ENCODE measurements at regions not wholly inside any gene's neighbourhood (a gene's known extent, or its start where the extent isn't known, plus 50 kb on each side); places are given as distances from the start of the nearest gene placed in this dataset.

DNA sequence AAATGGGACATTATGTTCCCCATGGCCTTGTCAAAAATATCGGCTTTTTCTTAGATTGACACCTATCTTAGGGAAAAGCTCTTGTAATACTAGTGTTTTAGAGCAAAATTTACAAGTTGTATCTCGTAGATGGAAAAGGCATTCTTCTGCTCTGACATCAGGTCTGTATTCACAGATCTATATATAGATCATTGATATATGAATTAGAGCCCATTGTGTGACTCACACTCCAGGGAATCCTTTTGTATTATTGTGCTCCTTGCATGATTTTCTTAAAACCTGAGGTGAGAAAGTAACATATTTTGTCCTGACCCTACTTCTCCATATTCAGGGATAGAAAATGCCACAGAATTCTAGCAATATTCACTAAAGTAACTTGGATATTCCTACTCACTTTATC is 1160.8 kb upstream of the B3GALT2 start:
- no peaks in the 10 kb centered on the region for H3K4me1 ChIP-seq
- no peaks in the 10 kb centered on the region for H3K9me3 ChIP-seq
- ATAC-seq = no peak
- in situ Hi-C loops (cut with MboI; ENCODE audit: low sequenced_read_pairs in 4 of 4) (no loop called here), intact Hi-C loops (cut with DNase I; ENCODE audit: low total_unique reads) (no loop called here)
- H3K36me3 ChIP-seq = no peaks in the 10 kb centered on the region
- TF ChIP-seq CTCF (IDR thresholded peaks at IDR 0.05 in 4 of 5, conservative IDR thresholded peaks at IDR 0.05 in 1 of 5) (no peak), POLR2A (IDR thresholded peaks at IDR 0.05) (no peak)
- H3K27me3 ChIP-seq = no peaks in the 10 kb centered on the region
- DNase-seq = no peak
- no peak overlapping the region for H3K4me3 ChIP-seq
- H3K27ac ChIP-seq = no peak overlapping the region

DNA sequence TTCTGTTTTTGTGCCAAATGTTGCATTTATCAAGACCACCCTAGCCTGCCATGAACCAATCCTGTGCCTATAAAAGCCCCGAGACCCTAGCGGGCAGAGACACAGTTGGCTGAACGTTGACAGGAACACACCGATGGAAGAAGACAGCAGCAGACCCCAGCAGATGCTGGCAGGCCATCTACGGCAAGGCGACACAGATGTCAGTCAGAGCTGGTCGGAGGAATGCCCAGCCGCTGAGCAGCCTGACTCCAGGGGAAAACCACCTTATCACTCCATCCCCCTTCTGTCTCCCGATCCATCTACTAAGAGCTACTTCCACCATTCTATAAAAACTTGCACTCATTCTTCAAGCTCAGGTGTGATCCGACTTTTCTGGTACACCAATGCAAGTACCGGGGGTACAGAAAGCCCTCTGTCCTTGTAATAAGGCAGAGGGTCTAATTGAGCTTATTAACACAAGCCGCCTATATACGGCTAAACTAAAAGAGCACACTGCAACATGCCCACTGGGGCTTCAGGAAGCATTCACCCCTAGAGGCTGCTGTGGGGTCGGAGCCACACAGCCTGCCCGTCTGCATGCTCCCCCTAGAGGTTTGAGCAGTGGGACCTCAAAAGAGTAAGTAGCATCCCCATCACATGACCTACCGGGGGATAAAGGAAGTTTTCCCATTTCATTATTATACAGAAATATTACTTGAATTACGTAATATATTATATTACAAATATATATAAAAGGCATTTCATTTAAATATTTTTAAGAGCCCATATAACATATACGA is 1156.3 kb upstream of the B3GALT2 start:
- Histone ChIP-seq H3K27ac (no peak overlapping the region), H3K4me3 (no peak overlapping the region), H3K9me3 (no peaks in the 10 kb centered on the region), H3K27me3 (no peaks in the 10 kb centered on the region), H3K4me1 (no peaks in the 10 kb centered on the region), H3K36me3 (no peaks in the 10 kb centered on the region)
- no peak for DNase-seq
- ATAC-seq = no peak
- TF ChIP-seq CTCF (IDR thresholded peaks at IDR 0.05 in 4 of 5, conservative IDR thresholded peaks at IDR 0.05 in 1 of 5) (no peak), POLR2A (IDR thresholded peaks at IDR 0.05) (no peak)
- in situ Hi-C loops (cut with MboI; ENCODE audit: low sequenced_read_pairs in 4 of 4) = no loop called here
- intact Hi-C loops (cut with DNase I; ENCODE audit: low total_unique reads) = no loop called here

DNA sequence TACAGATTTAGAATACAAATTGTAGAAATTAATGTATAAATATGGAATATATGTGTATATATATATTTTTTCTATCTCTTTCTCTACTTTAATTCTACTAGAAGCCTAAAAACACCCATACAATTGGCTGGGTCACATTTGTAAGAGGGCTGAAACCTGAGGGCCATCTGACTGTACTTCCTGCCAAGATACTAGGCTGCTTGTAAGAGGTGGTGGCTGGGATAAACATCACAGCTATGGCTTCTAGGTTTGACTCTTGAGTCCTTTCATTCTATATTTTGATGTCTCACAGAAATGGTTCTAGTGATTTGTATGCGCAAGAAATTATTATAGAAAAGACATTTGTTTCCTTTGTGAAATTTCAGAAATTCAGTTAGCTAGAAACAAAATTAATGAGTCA is 1155.2 kb upstream of the B3GALT2 start:
- ATAC-seq (no peak), DNase-seq (no peak)
- no peak for TF ChIP-seq CTCF (IDR thresholded peaks at IDR 0.05 in 4 of 5, conservative IDR thresholded peaks at IDR 0.05 in 1 of 5)
- no peak for TF ChIP-seq POLR2A (IDR thresholded peaks at IDR 0.05)
- Histone ChIP-seq H3K27ac (no peak overlapping the region), H3K4me3 (no peak overlapping the region), H3K9me3 (no peaks in the 10 kb centered on the region), H3K36me3 (no peaks in the 10 kb centered on the region), H3K27me3 (no peaks in the 10 kb centered on the region), H3K4me1 (no peaks in the 10 kb centered on the region)
- intact Hi-C loops (cut with DNase I; ENCODE audit: low total_unique reads) = no loop called here
- in situ Hi-C loops (cut with MboI; ENCODE audit: low sequenced_read_pairs in 4 of 4) = no loop called here

DNA sequence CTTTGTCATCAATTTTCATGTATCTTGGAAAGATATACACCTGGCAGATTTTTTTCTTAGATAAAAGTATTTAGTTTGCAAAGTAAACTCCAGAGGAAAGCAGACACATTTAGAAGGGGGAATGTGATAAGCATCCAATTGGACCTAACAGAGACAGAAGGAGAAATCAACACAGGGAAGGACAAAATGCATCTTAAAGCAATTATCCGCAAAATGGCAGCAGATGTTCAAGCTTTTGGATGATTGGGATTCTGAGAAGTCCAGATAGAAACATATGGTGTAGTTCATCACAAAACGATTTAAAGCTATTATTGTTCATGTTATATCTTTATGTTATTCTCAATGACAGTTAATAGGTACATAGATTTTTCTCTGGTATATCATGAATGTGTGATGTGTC is 1153.1 kb upstream of the B3GALT2 start:
- Histone ChIP-seq H3K4me1 (no peaks in the 10 kb centered on the region), H3K9me3 (no peaks in the 10 kb centered on the region), H3K27me3 (no peaks in the 10 kb centered on the region), H3K36me3 (no peaks in the 10 kb centered on the region), H3K4me3 (no peak overlapping the region), H3K27ac (no peak overlapping the region)
- intact Hi-C loops (cut with DNase I; ENCODE audit: low total_unique reads) (no loop called here), in situ Hi-C loops (cut with MboI; ENCODE audit: low sequenced_read_pairs in 4 of 4) (no loop called here)
- ATAC-seq (no peak), DNase-seq (no peak)
- TF ChIP-seq CTCF (IDR thresholded peaks at IDR 0.05 in 4 of 5, conservative IDR thresholded peaks at IDR 0.05 in 1 of 5) (no peak), POLR2A (IDR thresholded peaks at IDR 0.05) (no peak)
